Central memory CD8-positive, alpha-beta T cell (primary cell): ENCODE measurements at regions not wholly inside any gene's neighbourhood (a gene's known extent, or its start where the extent isn't known, plus 50 kb on each side); places are given as distances from the start of the nearest gene placed in this dataset.
"Not testable (repeated sequence)": the region's sequence is repeated elsewhere in the genome, so short reads cannot be mapped to it uniquely, and the experiment has no call there.

Experiments used
- ATAC-seq: fragments of 150-1000 bp; cut with Tn5 transposase; replicated peaks from 2 replicates; pipeline ENCODE4 v1.10.0; 2022; ENCODE audit warnings: mild to moderate bottlenecking, moderate FRiP score, moderate number of reproducible peaks; ENCODE audit not compliant: poor library complexity, severe bottlenecking; ENCODE audit errors: extremely low read depth
- DNase-seq, 2 donors: peaks; one replicate each; pipeline ENCODE4 v3.0.0; 2021; ENCODE audit warnings: low spot score in 2 of 2
- H3K27ac Mint-ChIP-seq: one replicate; pipeline ENCODE4 v1.8.0; 2022; ENCODE audit warnings: low read depth, mild to moderate bottlenecking, moderate library complexity, mixed read lengths
- H3K27me3 Mint-ChIP-seq: one replicate; pipeline ENCODE4 v1.8.0; 2022; ENCODE audit warnings: mixed read lengths
- H3K36me3 Mint-ChIP-seq: one replicate; pipeline ENCODE4 v1.8.0; 2022; ENCODE audit warnings: mild to moderate bottlenecking, moderate library complexity, mixed read lengths; ENCODE audit not compliant: insufficient read depth
- H3K4me1 Mint-ChIP-seq: one replicate; pipeline ENCODE4 v1.8.0; 2022; ENCODE audit warnings: mixed read lengths
- H3K4me3 Mint-ChIP-seq: one replicate; pipeline ENCODE4 v1.8.0; 2022; ENCODE audit warnings: mild to moderate bottlenecking, moderate library complexity, mixed read lengths
- H3K9me3 Mint-ChIP-seq: one replicate; pipeline ENCODE4 v1.8.0; 2022; ENCODE audit warnings: mixed read lengths

DNA sequence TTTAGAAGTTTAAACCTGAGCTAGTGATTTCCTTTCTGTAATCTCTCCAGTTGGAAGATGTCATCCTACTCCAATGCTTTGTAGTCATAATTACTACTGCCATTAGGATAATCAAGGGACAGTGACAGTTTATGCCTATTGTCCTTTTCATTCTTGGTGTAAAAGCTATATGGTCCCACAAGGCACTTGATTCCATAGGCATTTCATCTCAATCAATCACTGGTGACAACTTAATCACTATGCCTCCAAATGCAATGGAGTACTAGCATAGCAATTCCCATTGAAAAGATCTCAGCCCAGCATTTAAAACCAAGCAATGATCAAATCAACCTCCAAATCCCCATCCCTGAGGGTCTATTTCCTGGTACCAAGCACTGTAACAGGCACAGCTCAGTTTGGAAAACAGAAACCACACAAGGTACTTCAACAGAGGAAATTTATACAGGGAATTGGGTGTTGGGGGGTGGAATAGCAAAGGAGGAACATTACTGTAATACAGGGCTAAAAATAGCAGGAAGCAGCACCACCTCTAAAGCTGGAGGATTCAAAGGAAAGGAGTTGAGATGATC is 51.0 kb downstream of the FHIP2A start:
- Mint-ChIP-seq H3K4me1 (no peaks in the 10 kb centered on the region), H3K36me3 (no peaks in the 10 kb centered on the region), H3K27me3 (peaks cover 38% of the 10 kb centered on the region), H3K27ac (no peak overlapping the region), H3K4me3 (no peak overlapping the region), H3K9me3 (no peaks in the 10 kb centered on the region)
- no peak for ATAC-seq
- DNase-seq: no peak

- no peak for DNase-seq
- H3K4me3 Mint-ChIP-seq: no peak overlapping the region
- no peaks in the 10 kb centered on the region for H3K36me3 Mint-ChIP-seq
- peaks cover 7% of the 10 kb centered on the region for H3K4me1 Mint-ChIP-seq
- H3K27me3 Mint-ChIP-seq: peaks cover 51% of the 10 kb centered on the region
- ATAC-seq: no peak
- no peak overlapping the region for H3K27ac Mint-ChIP-seq
- H3K9me3 Mint-ChIP-seq: no peaks in the 10 kb centered on the region
Observed at GRCh38 chr10:114874827-114875411, 53.3 kb downstream of the FHIP2A start.

GRCh38 chr10:114875590-114876081 is 54.1 kb downstream of the FHIP2A start:
- not testable (repeated sequence) for H3K4me3 Mint-ChIP-seq, H3K36me3 Mint-ChIP-seq, ATAC-seq, H3K4me1 Mint-ChIP-seq, H3K9me3 Mint-ChIP-seq, DNase-seq
- H3K27ac Mint-ChIP-seq: peak overlapping the region; percentile 29
- peaks cover 53% of the 10 kb centered on the region for H3K27me3 Mint-ChIP-seq

GRCh38 chr10:114876169-114876568 is 54.6 kb downstream of the FHIP2A start:
- no peak for ATAC-seq
- no peaks in the 10 kb centered on the region for H3K36me3 Mint-ChIP-seq
- H3K9me3 Mint-ChIP-seq: no peaks in the 10 kb centered on the region
- H3K4me3 Mint-ChIP-seq: no peak overlapping the region
- peaks cover 53% of the 10 kb centered on the region for H3K27me3 Mint-ChIP-seq
- no peak overlapping the region for H3K27ac Mint-ChIP-seq
- no peak for DNase-seq
- H3K4me1 Mint-ChIP-seq: peaks cover 8% of the 10 kb centered on the region

- ATAC-seq (no peak), DNase-seq (no peak)
- H3K27ac Mint-ChIP-seq: no peak overlapping the region
- H3K4me3 Mint-ChIP-seq: no peak overlapping the region
- H3K4me1 Mint-ChIP-seq: peaks cover 8% of the 10 kb centered on the region
- peaks cover 53% of the 10 kb centered on the region for H3K27me3 Mint-ChIP-seq
- no peaks in the 10 kb centered on the region for H3K36me3 Mint-ChIP-seq
- H3K9me3 Mint-ChIP-seq: no peaks in the 10 kb centered on the region
Observed at GRCh38 chr10:114876602-114877300, 55.2 kb downstream of the FHIP2A start.

DNA sequence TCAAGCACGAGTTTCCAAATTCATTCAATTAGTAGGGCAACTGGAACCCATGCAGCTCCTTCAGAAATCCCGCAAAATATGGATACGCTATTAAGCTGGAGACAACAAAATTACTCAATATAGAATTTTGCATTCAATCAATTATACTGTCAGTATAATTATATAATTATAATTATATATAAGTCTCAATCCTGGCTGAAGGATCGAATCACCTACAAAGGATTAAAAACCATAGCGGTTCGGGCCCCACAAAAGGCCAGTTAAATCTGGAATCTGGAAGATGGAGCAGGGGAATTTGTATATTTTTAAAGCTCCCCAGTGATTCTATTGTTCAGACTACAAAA is 55.7 kb downstream of the FHIP2A start:
- no peak for DNase-seq
- no peak for ATAC-seq
- peaks cover 8% of the 10 kb centered on the region for H3K4me1 Mint-ChIP-seq
- no peak overlapping the region for H3K27ac Mint-ChIP-seq
- no peaks in the 10 kb centered on the region for H3K36me3 Mint-ChIP-seq
- no peak overlapping the region for H3K4me3 Mint-ChIP-seq
- H3K27me3 Mint-ChIP-seq: peaks cover 54% of the 10 kb centered on the region
- H3K9me3 Mint-ChIP-seq: no peaks in the 10 kb centered on the region

GRCh38 chr10:114879093-114879492 is 57.5 kb downstream of the FHIP2A start:
- Mint-ChIP-seq H3K4me1 (peaks cover 8% of the 10 kb centered on the region), H3K36me3 (no peaks in the 10 kb centered on the region), H3K4me3 (no peak overlapping the region), H3K9me3 (no peaks in the 10 kb centered on the region), H3K27ac (no peak overlapping the region), H3K27me3 (peaks cover 61% of the 10 kb centered on the region)
- DNase-seq (no peak), ATAC-seq (no peak)

GRCh38 chr10:114879541-114880158 is 58.1 kb downstream of the FHIP2A start:
- ATAC-seq (no peak), DNase-seq (peak in 1 of 2 donors; percentile 18)
- H3K4me1 Mint-ChIP-seq: peaks cover 8% of the 10 kb centered on the region
- no peak overlapping the region for H3K4me3 Mint-ChIP-seq
- no peaks in the 10 kb centered on the region for H3K36me3 Mint-ChIP-seq
- H3K9me3 Mint-ChIP-seq: no peaks in the 10 kb centered on the region
- no peak overlapping the region for H3K27ac Mint-ChIP-seq
- peaks cover 61% of the 10 kb centered on the region for H3K27me3 Mint-ChIP-seq

DNA sequence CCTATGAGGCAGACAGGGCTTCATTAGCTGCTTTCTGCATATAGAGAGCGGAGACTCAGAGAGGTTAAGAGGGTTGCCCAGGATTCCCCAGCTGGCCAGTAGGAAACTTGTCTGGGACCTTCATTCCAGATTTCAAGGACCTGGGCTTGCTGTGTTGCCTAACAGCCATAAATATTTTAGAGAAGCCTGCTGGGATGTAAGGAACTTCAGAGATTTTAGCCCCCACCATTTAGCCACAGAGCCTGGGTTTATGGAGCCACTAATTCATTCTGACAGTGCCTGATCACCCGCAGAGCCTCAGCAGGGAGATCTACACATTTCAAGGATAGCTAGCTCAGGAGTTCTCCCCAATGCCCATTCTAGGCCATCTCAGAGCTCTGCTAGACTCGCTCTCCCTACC is 56.6 kb upstream of the TRUB1 start:
- no peak overlapping the region for H3K4me3 Mint-ChIP-seq
- H3K27ac Mint-ChIP-seq: no peak overlapping the region
- no peaks in the 10 kb centered on the region for H3K9me3 Mint-ChIP-seq
- H3K27me3 Mint-ChIP-seq: peaks cover 44% of the 10 kb centered on the region
- H3K4me1 Mint-ChIP-seq: peaks cover 8% of the 10 kb centered on the region
- ATAC-seq (no peak), DNase-seq (no peak)
- H3K36me3 Mint-ChIP-seq: no peaks in the 10 kb centered on the region

DNA sequence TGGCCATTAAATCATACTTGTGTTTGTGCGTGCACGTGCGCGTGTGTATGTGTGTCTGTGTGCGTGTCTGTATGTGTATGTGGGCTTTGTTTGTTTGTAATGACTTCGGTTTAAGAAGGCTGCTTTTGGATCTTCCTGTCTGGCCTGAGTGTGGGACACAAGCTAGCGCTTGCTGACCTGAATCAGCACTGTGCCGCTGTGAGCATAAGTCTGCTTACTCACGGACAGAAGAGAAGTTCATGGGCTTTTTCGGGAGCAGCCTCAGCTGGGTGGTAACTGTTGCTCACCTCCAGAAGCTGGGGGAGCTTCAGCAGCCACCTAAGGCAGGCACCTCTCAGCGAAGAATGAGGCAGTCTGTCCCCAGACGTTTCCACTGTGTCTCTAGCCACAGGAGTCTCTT is 56.1 kb upstream of the TRUB1 start:
- no peak for ATAC-seq
- Mint-ChIP-seq H3K27ac (no peak overlapping the region), H3K27me3 (peaks cover 39% of the 10 kb centered on the region), H3K9me3 (no peaks in the 10 kb centered on the region), H3K4me1 (peaks cover 8% of the 10 kb centered on the region), H3K36me3 (no peaks in the 10 kb centered on the region), H3K4me3 (no peak overlapping the region)
- no peak for DNase-seq

GRCh38 chr10:114885443-114885842 is 52.6 kb upstream of the TRUB1 start:
- no peak for ATAC-seq
- no peaks in the 10 kb centered on the region for H3K36me3 Mint-ChIP-seq
- H3K4me1 Mint-ChIP-seq: no peaks in the 10 kb centered on the region
- no peak for DNase-seq
- H3K9me3 Mint-ChIP-seq: no peaks in the 10 kb centered on the region
- peaks cover 31% of the 10 kb centered on the region for H3K27me3 Mint-ChIP-seq
- H3K27ac Mint-ChIP-seq: no peak overlapping the region
- H3K4me3 Mint-ChIP-seq: no peak overlapping the region
